KMS-11 (cell line): ENCODE measurements at regions not wholly inside any gene's neighbourhood (a gene's known extent, or its start where the extent isn't known, plus 50 kb on each side); places are given as distances from the start of the nearest gene placed in this dataset.

Source experiments
- H2AFZ ChIP-seq: fragments of 200-600 bp; sonication (generic); 2 replicates; pipeline ENCODE4 v1.6.1; 2016; ENCODE audit warnings: antibody characterized with exemption, mixed run types, low read depth
- H3K27ac ChIP-seq: fragments of 200-600 bp; sonication (generic); 2 replicates; pipeline ENCODE4 v1.6.1; 2016; ENCODE audit warnings: mild to moderate bottlenecking, mixed run types
- H3K27me3 ChIP-seq: fragments of 200-600 bp; sonication (generic); 2 replicates; pipeline ENCODE4 v1.6.1; 2017; ENCODE audit warnings: mild to moderate bottlenecking, low read depth, mixed run types, moderate library complexity; ENCODE audit not compliant: insufficient read depth
- H3K36me3 ChIP-seq: fragments of 200-600 bp; sonication (generic); 2 replicates; pipeline ENCODE4 v1.6.1; 2017; ENCODE audit warnings: mild to moderate bottlenecking, mixed run types; ENCODE audit not compliant: insufficient read depth
- H3K4me1 ChIP-seq: fragments of 200-600 bp; sonication (generic); 2 replicates; pipeline ENCODE4 v1.6.1; 2016; ENCODE audit warnings: mild to moderate bottlenecking, low read depth, mixed run types; ENCODE audit not compliant: poor library complexity, severe bottlenecking
- H3K4me2 ChIP-seq: fragments of 200-600 bp; sonication (generic); 2 replicates; pipeline ENCODE4 v1.7.0; 2016; ENCODE audit warnings: mild to moderate bottlenecking, mixed run types
- H3K4me3 ChIP-seq: fragments of 200-600 bp; sonication (generic); IDR thresholded peaks from 2 replicates; pipeline ENCODE4 v1.6.1; 2017; ENCODE audit warnings: low read depth, low read length, mixed read lengths; ENCODE audit not compliant: insufficient read depth
- H3K79me2 ChIP-seq: fragments of 200-600 bp; sonication (generic); 2 replicates; pipeline ENCODE4 v1.6.1; 2016; ENCODE audit warnings: low read depth, mixed run types; ENCODE audit not compliant: insufficient read depth
- H3K9ac ChIP-seq: fragments of 200-600 bp; sonication (generic); 2 replicates; pipeline ENCODE4 v1.6.1; 2016; ENCODE audit warnings: mild to moderate bottlenecking, mixed run types
- H4K20me1 ChIP-seq: fragments of 200-600 bp; sonication (generic); 2 replicates; pipeline ENCODE4 v1.6.1; 2016; ENCODE audit warnings: mild to moderate bottlenecking, mixed run types; ENCODE audit not compliant: insufficient read depth
- TF ChIP-seq, protein P1 (sequence below): fragments of 200-600 bp; sonication (generic); conservative IDR thresholded peaks from 2 replicates; pipeline ENCODE4 v1.6.1; 2017; ENCODE audit warnings: low read depth, mild to moderate bottlenecking, antibody characterized with exemption, low read length, moderate library complexity, mixed read lengths

- Histone ChIP-seq H3K4me3 (no peak overlapping the region), H3K79me2 (no peaks in the 10 kb centered on the region), H3K36me3 (no peaks in the 10 kb centered on the region), H3K27me3 (no peaks in the 10 kb centered on the region), H3K27ac (no peak overlapping the region), H3K4me2 (no peak overlapping the region), H3K9ac (no peak overlapping the region), H3K4me1 (no peaks in the 10 kb centered on the region), H2AFZ (no peak overlapping the region), H4K20me1 (no peaks in the 10 kb centered on the region)
- TF ChIP-seq, protein P1, sequence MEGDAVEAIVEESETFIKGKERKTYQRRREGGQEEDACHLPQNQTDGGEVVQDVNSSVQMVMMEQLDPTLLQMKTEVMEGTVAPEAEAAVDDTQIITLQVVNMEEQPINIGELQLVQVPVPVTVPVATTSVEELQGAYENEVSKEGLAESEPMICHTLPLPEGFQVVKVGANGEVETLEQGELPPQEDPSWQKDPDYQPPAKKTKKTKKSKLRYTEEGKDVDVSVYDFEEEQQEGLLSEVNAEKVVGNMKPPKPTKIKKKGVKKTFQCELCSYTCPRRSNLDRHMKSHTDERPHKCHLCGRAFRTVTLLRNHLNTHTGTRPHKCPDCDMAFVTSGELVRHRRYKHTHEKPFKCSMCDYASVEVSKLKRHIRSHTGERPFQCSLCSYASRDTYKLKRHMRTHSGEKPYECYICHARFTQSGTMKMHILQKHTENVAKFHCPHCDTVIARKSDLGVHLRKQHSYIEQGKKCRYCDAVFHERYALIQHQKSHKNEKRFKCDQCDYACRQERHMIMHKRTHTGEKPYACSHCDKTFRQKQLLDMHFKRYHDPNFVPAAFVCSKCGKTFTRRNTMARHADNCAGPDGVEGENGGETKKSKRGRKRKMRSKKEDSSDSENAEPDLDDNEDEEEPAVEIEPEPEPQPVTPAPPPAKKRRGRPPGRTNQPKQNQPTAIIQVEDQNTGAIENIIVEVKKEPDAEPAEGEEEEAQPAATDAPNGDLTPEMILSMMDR, result no peak
Measured at GRCh38 chr4:164621886-164622521, 131.9 kb upstream of the SMIM31 start.

DNA sequence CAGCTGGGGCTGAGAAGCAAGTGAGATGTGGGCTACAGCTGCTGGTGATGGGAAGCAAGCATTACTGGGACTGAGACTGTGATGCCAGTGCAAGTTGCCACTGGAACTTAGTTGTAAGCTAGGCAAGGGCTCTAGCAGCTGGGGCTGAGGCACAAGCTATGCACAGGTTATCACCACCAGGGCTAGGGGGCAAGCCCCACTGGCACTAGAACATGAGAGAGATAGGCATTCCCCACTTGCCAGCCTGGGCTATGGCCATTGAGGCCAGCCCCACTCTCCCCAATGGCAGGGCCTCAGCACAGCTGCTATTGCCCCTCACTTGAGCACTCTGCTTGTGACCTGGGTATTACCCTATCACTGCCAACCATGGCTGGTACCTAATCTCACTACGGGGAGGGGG, 130.8 kb upstream of the SMIM31 start:
- Histone ChIP-seq H3K4me2 (no peak overlapping the region), H3K79me2 (no peaks in the 10 kb centered on the region), H3K9ac (no peak overlapping the region), H4K20me1 (no peaks in the 10 kb centered on the region), H2AFZ (no peak overlapping the region), H3K27me3 (no peaks in the 10 kb centered on the region), H3K27ac (no peak overlapping the region), H3K4me1 (no peaks in the 10 kb centered on the region), H3K4me3 (no peak overlapping the region), H3K36me3 (no peaks in the 10 kb centered on the region)
- TF ChIP-seq, protein P1, result no peak

GRCh38 chr4:164639001-164639400, 114.9 kb upstream of the SMIM31 start:
- H3K27me3 ChIP-seq, result no peaks in the 10 kb centered on the region
- no peak overlapping the region for H3K9ac ChIP-seq
- H3K79me2 ChIP-seq, result no peaks in the 10 kb centered on the region
- no peak overlapping the region for H3K4me2 ChIP-seq
- no peak overlapping the region for H2AFZ ChIP-seq
- H3K27ac ChIP-seq, result no peak overlapping the region
- H3K36me3 ChIP-seq, result no peaks in the 10 kb centered on the region
- no peaks in the 10 kb centered on the region for H4K20me1 ChIP-seq
- H3K4me3 ChIP-seq, result no peak overlapping the region
- no peaks in the 10 kb centered on the region for H3K4me1 ChIP-seq
- TF ChIP-seq, protein P1, result no peak

GRCh38 chr4:164648151-164648848, 105.6 kb upstream of the SMIM31 start:
- H2AFZ ChIP-seq, result no peak overlapping the region

More at GRCh38 chr4:164648151-164648848, 105.6 kb upstream of the SMIM31 start:
- Histone ChIP-seq H4K20me1 (no peaks in the 10 kb centered on the region), H3K4me3 (no peak overlapping the region), H3K27ac (no peak overlapping the region), H3K36me3 (no peaks in the 10 kb centered on the region), H3K27me3 (no peaks in the 10 kb centered on the region), H3K79me2 (no peaks in the 10 kb centered on the region), H3K4me2 (no peak overlapping the region), H3K9ac (no peak overlapping the region), H3K4me1 (no peaks in the 10 kb centered on the region)
- TF ChIP-seq, protein P1, result no peak
